Activated CD4-positive, alpha-beta memory T cell treated with anti-CD3 and anti-CD28 coated beads for 36 hours (primary cell): ENCODE measurements at regions not wholly inside any gene's neighbourhood (a gene's known extent, or its start where the extent isn't known, plus 50 kb on each side); places are given as distances from the start of the nearest gene placed in this dataset.
"Not testable (repeated sequence)": the region's sequence is repeated elsewhere in the genome, so short reads cannot be mapped to it uniquely, and the experiment has no call there.

ENCODE experiments used
- CTCF ChIA-PET: fragments of 350-600 bp; sonication (Branson Sonifier 250); formaldehyde crosslinking; loops from one replicate; lab custom pipeline; 2021; ENCODE audit warnings: antibody characterized with exemption, inconsistent platforms; lab: Charles Lee
- POLR2A ChIA-PET: fragments of 350-600 bp; sonication (Branson Sonifier 250); formaldehyde crosslinking; loops from one replicate; lab custom pipeline; 2021; ENCODE audit warnings: antibody characterized with exemption; lab: Charles Lee
- DNase-seq: peaks from one replicate; pipeline ENCODE4 v3.0.0-alpha.2; 2020
- H3K27ac Mint-ChIP-seq: one replicate; pipeline ENCODE4 v1.8.0; 2021; ENCODE audit warnings: mixed read lengths
- H3K27me3 Mint-ChIP-seq: one replicate; pipeline ENCODE4 v1.8.0; 2021; ENCODE audit warnings: mixed read lengths
- H3K36me3 Mint-ChIP-seq: one replicate; pipeline ENCODE4 v1.8.0; 2021; ENCODE audit warnings: mixed read lengths
- H3K4me1 Mint-ChIP-seq: one replicate; pipeline ENCODE4 v1.8.0; 2021; ENCODE audit warnings: low read depth, mixed read lengths
- H3K4me3 Mint-ChIP-seq: one replicate; pipeline ENCODE4 v1.8.0; 2021; ENCODE audit warnings: mild to moderate bottlenecking, mixed read lengths
- H3K9me3 Mint-ChIP-seq: one replicate; pipeline ENCODE4 v1.8.0; 2021; ENCODE audit warnings: mixed read lengths
- intact Hi-C: fragments of 100-400 bp; cut with micrococcal nuclease; formaldehyde crosslinking; loops from one replicate; pipeline ENCODE4 v1.15.1; 2023

GRCh38 chr12:24519759-24520158 lies 429.1 kb downstream of the BCAT1 start:
- CTCF ChIA-PET = no interaction called here
- Mint-ChIP-seq H3K36me3 (no peaks in the 10 kb centered on the region), H3K27ac (no peak overlapping the region), H3K4me1 (no peaks in the 10 kb centered on the region), H3K9me3 (peaks cover 21% of the 10 kb centered on the region), H3K4me3 (no peak overlapping the region), H3K27me3 (no peaks in the 10 kb centered on the region)
- DNase-seq = no peak
- POLR2A ChIA-PET = no interaction called here
- intact Hi-C loops = no loop called here

- Mint-ChIP-seq H3K36me3 (no peaks in the 10 kb centered on the region), H3K4me1 (no peaks in the 10 kb centered on the region), H3K9me3 (peaks cover 21% of the 10 kb centered on the region), H3K4me3 (no peak overlapping the region), H3K27me3 (no peaks in the 10 kb centered on the region), H3K27ac (no peak overlapping the region)
- ChIA-PET POLR2A (no interaction called here), CTCF (no interaction called here)
- intact Hi-C loops = no loop called here
- no peak for DNase-seq
These were observed 431.9 kb downstream of the BCAT1 start for GRCh38 chr12:24517000-24517399.

GRCh38 chr12:24510581-24511125 lies 438.2 kb downstream of the BCAT1 start:
- intact Hi-C loops = no loop called here
- Mint-ChIP-seq H3K27me3 (no peaks in the 10 kb centered on the region), H3K9me3 (no peaks in the 10 kb centered on the region), H3K27ac (no peak overlapping the region), H3K36me3 (no peaks in the 10 kb centered on the region), H3K4me1 (no peaks in the 10 kb centered on the region), H3K4me3 (no peak overlapping the region)
- no peak for DNase-seq
- POLR2A ChIA-PET = no interaction called here
- CTCF ChIA-PET = no interaction called here

GRCh38 chr12:24507827-24508226 lies 441.1 kb downstream of the BCAT1 start:
- ChIA-PET POLR2A (interaction anchor here (0.5 kb wide), 1 partner anchor 13 kb away, joined by 3 read pairs; no protein-coding TSS in a partner anchor), CTCF (no interaction called here)
- peaks cover 6% of the 10 kb centered on the region for H3K9me3 Mint-ChIP-seq
- no peak for DNase-seq
- H3K27ac Mint-ChIP-seq = no peak overlapping the region
- intact Hi-C loops = no loop called here
- H3K4me3 Mint-ChIP-seq = no peak overlapping the region
- H3K4me1 Mint-ChIP-seq = no peaks in the 10 kb centered on the region
- H3K27me3 Mint-ChIP-seq = no peaks in the 10 kb centered on the region
- no peaks in the 10 kb centered on the region for H3K36me3 Mint-ChIP-seq

GRCh38 chr12:24505366-24506015 lies 443.4 kb downstream of the BCAT1 start:
- Mint-ChIP-seq H3K4me1 (no peaks in the 10 kb centered on the region), H3K27me3 (no peaks in the 10 kb centered on the region), H3K27ac (no peak overlapping the region), H3K9me3 (peaks cover 8% of the 10 kb centered on the region), H3K4me3 (no peak overlapping the region), H3K36me3 (no peaks in the 10 kb centered on the region)
- ChIA-PET POLR2A (no interaction called here), CTCF (no interaction called here)
- no peak for DNase-seq
- intact Hi-C loops = no loop called here

- POLR2A ChIA-PET, H3K9me3 Mint-ChIP-seq, H3K4me3 Mint-ChIP-seq, H3K27me3 Mint-ChIP-seq, intact Hi-C loops, DNase-seq, H3K36me3 Mint-ChIP-seq, CTCF ChIA-PET, H3K27ac Mint-ChIP-seq, H3K4me1 Mint-ChIP-seq: not testable (repeated sequence)
These were observed 445.4 kb downstream of the BCAT1 start for GRCh38 chr12:24503477-24503876.

- Mint-ChIP-seq H3K9me3 (peaks cover 8% of the 10 kb centered on the region), H3K27ac (no peak overlapping the region), H3K27me3 (no peaks in the 10 kb centered on the region), H3K4me3 (no peak overlapping the region), H3K36me3 (no peaks in the 10 kb centered on the region), H3K4me1 (no peaks in the 10 kb centered on the region)
- POLR2A ChIA-PET = no interaction called here
- CTCF ChIA-PET = no interaction called here
- DNase-seq = no peak
- intact Hi-C loops = no loop called here
These were observed 448.1 kb downstream of the BCAT1 start for GRCh38 chr12:24500831-24501230.

- Mint-ChIP-seq H3K27ac (no peak overlapping the region), H3K4me1 (no peaks in the 10 kb centered on the region), H3K36me3 (no peaks in the 10 kb centered on the region), H3K27me3 (no peaks in the 10 kb centered on the region), H3K4me3 (no peak overlapping the region), H3K9me3 (peaks cover 8% of the 10 kb centered on the region)
- DNase-seq = no peak
- ChIA-PET CTCF (no interaction called here), POLR2A (no interaction called here)
- intact Hi-C loops = no loop called here
These were observed 448.5 kb downstream of the BCAT1 start for GRCh38 chr12:24500421-24500820.

GRCh38 chr12:24499151-24500146 lies 449.5 kb downstream of the BCAT1 start:
- Mint-ChIP-seq H3K27ac (no peak overlapping the region), H3K4me1 (no peaks in the 10 kb centered on the region), H3K9me3 (peaks cover 8% of the 10 kb centered on the region), H3K4me3 (no peak overlapping the region), H3K36me3 (no peaks in the 10 kb centered on the region), H3K27me3 (no peaks in the 10 kb centered on the region)
- DNase-seq = no peak
- intact Hi-C loops = no loop called here
- POLR2A ChIA-PET = no interaction called here
- CTCF ChIA-PET = no interaction called here

GRCh38 chr12:24496755-24497154 lies 452.1 kb downstream of the BCAT1 start:
- CTCF ChIA-PET = no interaction called here

GRCh38 chr12:24494401-24494800 lies 454.5 kb downstream of the BCAT1 start:
- intact Hi-C loops = no loop called here

More at GRCh38 chr12:24496755-24497154, 452.1 kb downstream of the BCAT1 start:
- no peaks in the 10 kb centered on the region for H3K9me3 Mint-ChIP-seq
- POLR2A ChIA-PET = no interaction called here
- intact Hi-C loops = no loop called here
- no peaks in the 10 kb centered on the region for H3K36me3 Mint-ChIP-seq
- no peaks in the 10 kb centered on the region for H3K4me1 Mint-ChIP-seq
- H3K27ac Mint-ChIP-seq = no peak overlapping the region
- H3K4me3 Mint-ChIP-seq = no peak overlapping the region
- H3K27me3 Mint-ChIP-seq = no peaks in the 10 kb centered on the region
- no peak for DNase-seq

GRCh38 chr12:24491968-24492367 lies 456.9 kb downstream of the BCAT1 start:
- Mint-ChIP-seq H3K4me1 (no peaks in the 10 kb centered on the region), H3K36me3 (no peaks in the 10 kb centered on the region), H3K9me3 (no peaks in the 10 kb centered on the region), H3K4me3 (no peak overlapping the region), H3K27ac (no peak overlapping the region), H3K27me3 (no peaks in the 10 kb centered on the region)
- intact Hi-C loops = no loop called here
- DNase-seq = no peak
- ChIA-PET POLR2A (no interaction called here), CTCF (no interaction called here)

More at GRCh38 chr12:24494401-24494800, 454.5 kb downstream of the BCAT1 start:
- H3K4me3 Mint-ChIP-seq = no peak overlapping the region
- H3K9me3 Mint-ChIP-seq = no peaks in the 10 kb centered on the region
- CTCF ChIA-PET = no interaction called here
- H3K27ac Mint-ChIP-seq = no peak overlapping the region
- H3K27me3 Mint-ChIP-seq = no peaks in the 10 kb centered on the region
- H3K36me3 Mint-ChIP-seq = no peaks in the 10 kb centered on the region
- no peaks in the 10 kb centered on the region for H3K4me1 Mint-ChIP-seq
- POLR2A ChIA-PET = no interaction called here
- DNase-seq = no peak
